GM18498 (cell line): ENCODE measurements at regions not wholly inside any gene's neighbourhood (a gene's known extent, or its start where the extent isn't known, plus 50 kb on each side); places are given as distances from the start of the nearest gene placed in this dataset.

ENCODE experiments used
- ATAC-seq: cut with Tn5 transposase; IDR thresholded peaks from one replicate; pipeline ENCODE4 v1.9.1; 2021; ENCODE audit warnings: mild to moderate bottlenecking, moderate library complexity; ENCODE audit not compliant: unreplicated experiment

- ATAC-seq, result no peak
These were observed 213.1 kb upstream of the RTL1 start for GRCh38 chr14:101116486-101117130.

- no peak for ATAC-seq
These were observed 214.0 kb upstream of the RTL1 start for GRCh38 chr14:101117543-101117942.

GRCh38 chr14:101118233-101118632, 214.7 kb upstream of the RTL1 start:
- no peak for ATAC-seq

- ATAC-seq, result no peak
These were observed 215.4 kb upstream of the RTL1 start for GRCh38 chr14:101118746-101119591.

- ATAC-seq, result no peak
These were observed 216.5 kb upstream of the RTL1 start for GRCh38 chr14:101119830-101120571.

- no peak for ATAC-seq
These were observed 217.4 kb upstream of the RTL1 start for GRCh38 chr14:101120641-101121507.

GRCh38 chr14:101121508-101122139, 218.1 kb upstream of the RTL1 start:
- no peak for ATAC-seq

GRCh38 chr14:101122237-101123141, 219.0 kb upstream of the RTL1 start:
- no peak for ATAC-seq

- no peak for ATAC-seq
These were observed 220.3 kb upstream of the RTL1 start for GRCh38 chr14:101123618-101124510.

- ATAC-seq, result no peak
These were observed 221.3 kb upstream of the RTL1 start for GRCh38 chr14:101124815-101125214.

- no peak for ATAC-seq
These were observed 221.8 kb upstream of the RTL1 start for GRCh38 chr14:101125313-101125712.

- no peak for ATAC-seq
These were observed 222.5 kb upstream of the RTL1 start for GRCh38 chr14:101125719-101126651.

GRCh38 chr14:101126731-101127130, 223.2 kb upstream of the RTL1 start:
- no peak for ATAC-seq

GRCh38 chr14:101127224-101127623, 223.7 kb upstream of the RTL1 start:
- ATAC-seq, result no peak

- no peak for ATAC-seq
These were observed 225.2 kb upstream of the RTL1 start for GRCh38 chr14:101128478-101129321.

GRCh38 chr14:101129521-101130167, 226.1 kb upstream of the RTL1 start:
- no peak for ATAC-seq
